H7 (cell line): ENCODE measurements at regions not wholly inside any gene's neighbourhood (a gene's known extent, or its start where the extent isn't known, plus 50 kb on each side); places are given as distances from the start of the nearest gene placed in this dataset.

Experiments used
- DNase-seq: peaks from one replicate; pipeline ENCODE4 v3.0.0; 2012
- H3K27me3 ChIP-seq: 2 replicates; pipeline ENCODE4 v1.6.0; 2011; ENCODE audit warnings: mild to moderate bottlenecking, low read length; ENCODE audit not compliant: control insufficient read depth, insufficient read depth
- H3K36me3 ChIP-seq: replicated peaks from 2 replicates; pipeline ENCODE4 v1.5.1; 2011; ENCODE audit warnings: low read length; ENCODE audit not compliant: control insufficient read depth, insufficient read depth
- H3K4me3 ChIP-seq: 2 replicates; pipeline ENCODE4 v1.5.1; 2011; ENCODE audit warnings: low read depth, mild to moderate bottlenecking, control low read depth, low read length, moderate library complexity; ENCODE audit not compliant: insufficient read depth

DNA sequence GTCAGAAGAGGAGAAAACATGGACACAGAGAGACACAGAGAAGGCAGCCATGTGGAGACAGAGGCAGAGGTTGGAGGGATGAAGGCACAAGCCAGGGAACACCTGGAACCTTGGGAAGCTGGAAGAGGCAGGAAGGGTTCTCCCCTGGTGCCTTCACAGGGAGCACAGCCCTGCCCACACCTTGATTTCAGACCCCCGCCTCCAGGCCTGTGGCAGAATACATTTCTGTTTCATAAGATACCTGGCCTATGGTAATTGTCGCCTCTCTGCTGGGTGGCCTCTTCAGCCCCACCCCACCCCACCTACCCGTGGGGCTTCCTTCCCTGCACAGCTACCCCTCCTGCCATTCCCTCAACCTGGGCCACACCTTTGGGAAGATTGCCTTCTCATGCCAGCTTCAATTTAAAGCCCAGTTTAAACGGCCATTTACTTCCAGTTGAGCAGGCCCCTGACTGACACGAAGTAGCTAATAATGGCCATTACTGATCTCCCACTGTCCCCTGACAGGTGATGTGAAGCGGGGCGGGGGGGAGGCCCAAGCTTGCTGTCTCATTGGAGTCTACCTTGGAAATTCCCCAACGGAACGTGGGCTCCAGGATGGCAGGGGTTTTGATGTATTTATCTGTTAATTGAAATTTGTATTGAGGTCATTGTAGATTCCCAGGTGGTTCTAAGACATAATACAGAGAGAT lies 291.7 kb upstream of the FOXF1 start:
- no peaks in the 10 kb centered on the region for H3K36me3 ChIP-seq
- DNase-seq = no peak
- H3K4me3 ChIP-seq = no peak overlapping the region
- no peaks in the 10 kb centered on the region for H3K27me3 ChIP-seq

- Histone ChIP-seq H3K4me3 (no peak overlapping the region), H3K36me3 (no peaks in the 10 kb centered on the region), H3K27me3 (no peaks in the 10 kb centered on the region)
- no peak for DNase-seq
Observed at GRCh38 chr16:86219655-86220445, 290.5 kb upstream of the FOXF1 start.

GRCh38 chr16:86220561-86220960 lies 289.8 kb upstream of the FOXF1 start:
- no peak for DNase-seq
- H3K27me3 ChIP-seq = no peaks in the 10 kb centered on the region
- H3K4me3 ChIP-seq = no peak overlapping the region
- H3K36me3 ChIP-seq = no peaks in the 10 kb centered on the region

- no peak for DNase-seq
- no peaks in the 10 kb centered on the region for H3K27me3 ChIP-seq
Observed at GRCh38 chr16:86221085-86221484, 289.2 kb upstream of the FOXF1 start.

GRCh38 chr16:86222547-86222946 lies 287.8 kb upstream of the FOXF1 start:
- H3K36me3 ChIP-seq = no peaks in the 10 kb centered on the region
- DNase-seq = no peak
- H3K27me3 ChIP-seq = no peaks in the 10 kb centered on the region
- no peak overlapping the region for H3K4me3 ChIP-seq

More at GRCh38 chr16:86221085-86221484, 289.2 kb upstream of the FOXF1 start:
- Histone ChIP-seq H3K36me3 (no peaks in the 10 kb centered on the region), H3K4me3 (no peak overlapping the region)

GRCh38 chr16:86222965-86223551 lies 287.3 kb upstream of the FOXF1 start:
- no peak for DNase-seq
- Histone ChIP-seq H3K4me3 (no peak overlapping the region), H3K36me3 (no peaks in the 10 kb centered on the region), H3K27me3 (no peaks in the 10 kb centered on the region)

GRCh38 chr16:86224126-86224525 lies 286.2 kb upstream of the FOXF1 start:
- DNase-seq = no peak
- no peaks in the 10 kb centered on the region for H3K36me3 ChIP-seq
- H3K27me3 ChIP-seq = no peaks in the 10 kb centered on the region
- H3K4me3 ChIP-seq = no peak overlapping the region

- Histone ChIP-seq H3K27me3 (no peaks in the 10 kb centered on the region), H3K4me3 (no peak overlapping the region), H3K36me3 (no peaks in the 10 kb centered on the region)
- DNase-seq = no peak
Observed at GRCh38 chr16:86224629-86225028, 285.7 kb upstream of the FOXF1 start.

DNA sequence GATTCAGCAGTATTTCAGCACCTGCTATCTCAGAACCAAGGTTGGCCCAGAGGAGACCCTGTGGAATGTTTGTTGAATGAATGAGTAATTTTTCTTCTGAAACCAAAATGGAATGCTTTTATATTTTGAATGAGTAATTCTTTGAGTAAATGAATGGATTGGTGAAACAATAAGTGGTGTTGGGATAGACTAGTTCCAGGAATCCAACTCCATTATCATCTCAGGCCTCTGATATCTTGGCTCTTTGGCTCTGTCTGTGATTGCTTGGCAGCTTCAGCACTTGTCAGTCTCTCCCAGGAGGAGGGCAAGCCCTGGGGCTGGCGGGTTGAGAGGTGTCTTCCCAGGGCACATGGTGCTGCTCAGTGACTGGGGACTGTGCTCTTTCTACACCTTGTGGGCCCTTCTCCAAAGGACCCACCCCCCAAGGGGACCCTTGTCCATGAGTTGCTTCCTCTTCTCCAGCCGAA lies 284.4 kb upstream of the FOXF1 start:
- no peak for DNase-seq
- Histone ChIP-seq H3K4me3 (no peak overlapping the region), H3K36me3 (no peaks in the 10 kb centered on the region), H3K27me3 (no peaks in the 10 kb centered on the region)

GRCh38 chr16:86227041-86227440 lies 283.3 kb upstream of the FOXF1 start:
- H3K36me3 ChIP-seq = no peaks in the 10 kb centered on the region
- no peak for DNase-seq
- H3K4me3 ChIP-seq = no peak overlapping the region
- H3K27me3 ChIP-seq = no peaks in the 10 kb centered on the region

- Histone ChIP-seq H3K4me3 (no peak overlapping the region), H3K36me3 (no peaks in the 10 kb centered on the region), H3K27me3 (no peaks in the 10 kb centered on the region)
- no peak for DNase-seq
Observed at GRCh38 chr16:86227801-86228200, 282.5 kb upstream of the FOXF1 start.

DNA sequence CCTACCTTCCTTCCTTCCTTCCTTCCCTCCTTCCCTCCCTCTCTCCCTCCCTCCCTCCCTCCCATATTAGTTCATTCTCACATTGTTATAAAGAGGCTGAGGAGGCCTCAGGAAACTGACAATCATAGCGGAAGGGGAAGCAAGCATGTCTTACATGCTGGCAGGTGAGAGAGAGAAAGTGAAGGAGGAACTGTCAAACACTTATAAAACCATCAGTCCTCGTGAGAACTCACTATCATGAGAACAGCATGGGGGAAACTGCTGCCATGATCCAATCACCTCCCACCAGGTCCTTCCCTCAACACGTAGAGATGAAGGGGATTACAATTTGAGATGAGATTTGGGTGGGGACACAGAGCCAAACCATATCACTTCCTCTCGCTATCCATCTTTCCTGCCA lies 281.6 kb upstream of the FOXF1 start:
- H3K27me3 ChIP-seq = no peaks in the 10 kb centered on the region
- DNase-seq = no peak
- no peak overlapping the region for H3K4me3 ChIP-seq
- H3K36me3 ChIP-seq = no peaks in the 10 kb centered on the region

- Histone ChIP-seq H3K4me3 (no peak overlapping the region), H3K27me3 (no peaks in the 10 kb centered on the region), H3K36me3 (no peaks in the 10 kb centered on the region)
- no peak for DNase-seq
Observed at GRCh38 chr16:86229283-86229682, 281.0 kb upstream of the FOXF1 start.

GRCh38 chr16:86229866-86230656 lies 280.3 kb upstream of the FOXF1 start:
- Histone ChIP-seq H3K27me3 (no peaks in the 10 kb centered on the region), H3K36me3 (no peaks in the 10 kb centered on the region), H3K4me3 (no peak overlapping the region)
- no peak for DNase-seq
